HG02973 (cell line): ENCODE measurements at regions not wholly inside any gene's neighbourhood (a gene's known extent, or its start where the extent isn't known, plus 50 kb on each side); places are given as distances from the start of the nearest gene placed in this dataset.
"Not testable (repeated sequence)": the region's sequence is repeated elsewhere in the genome, so short reads cannot be mapped to it uniquely, and the experiment has no call there.

Experiments used
- ATAC-seq: cut with Tn5 transposase; IDR thresholded peaks from one replicate; pipeline ENCODE4 v1.9.1; 2021; ENCODE audit warnings: moderate library complexity; ENCODE audit not compliant: unreplicated experiment

GRCh38 chr2:167607211-167607610, 640.2 kb downstream of the STK39 start:
- ATAC-seq: no peak

- ATAC-seq: no peak
Observed at GRCh38 chr2:167602122-167602521, 645.3 kb downstream of the STK39 start.

GRCh38 chr2:167599219-167599618, 648.2 kb downstream of the STK39 start:
- no peak for ATAC-seq

- peak; percentile 97 for ATAC-seq
Observed at GRCh38 chr2:167595839-167596471, 651.4 kb downstream of the STK39 start.

GRCh38 chr2:167595021-167595420, 652.4 kb downstream of the STK39 start:
- ATAC-seq: no peak

- ATAC-seq: no peak
Observed at GRCh38 chr2:167592441-167592840, 655.0 kb downstream of the STK39 start.

- ATAC-seq: no peak
Observed at GRCh38 chr2:167582619-167583018, 664.8 kb downstream of the STK39 start.

- no peak for ATAC-seq
Observed at GRCh38 chr2:167581961-167582574, 665.3 kb downstream of the STK39 start.

- ATAC-seq: no peak
Observed at GRCh38 chr2:167579826-167580225, 667.6 kb downstream of the STK39 start.

- ATAC-seq: no peak
Observed at GRCh38 chr2:167575276-167575675, 672.1 kb downstream of the STK39 start.

GRCh38 chr2:167572883-167573619, 674.3 kb downstream of the STK39 start:
- ATAC-seq: no peak

- ATAC-seq: no peak
Observed at GRCh38 chr2:167570370-167570769, 677.0 kb downstream of the STK39 start.

GRCh38 chr2:167563885-167564619, 675.8 kb downstream of the XIRP2 start:
- ATAC-seq: not testable (repeated sequence)

- not testable (repeated sequence) for ATAC-seq
Observed at GRCh38 chr2:167558272-167558991, 670.2 kb downstream of the XIRP2 start.

GRCh38 chr2:167555098-167555720, 666.9 kb downstream of the XIRP2 start:
- ATAC-seq: no peak

- ATAC-seq: no peak
Observed at GRCh38 chr2:167553635-167554034, 665.4 kb downstream of the XIRP2 start.

- ATAC-seq: no peak
Observed at GRCh38 chr2:167551416-167551815, 663.1 kb downstream of the XIRP2 start.

- ATAC-seq: no peak
Observed at GRCh38 chr2:167550448-167550847, 662.2 kb downstream of the XIRP2 start.

- ATAC-seq: no peak
Observed at GRCh38 chr2:167548396-167548795, 660.1 kb downstream of the XIRP2 start.

- no peak for ATAC-seq
Observed at GRCh38 chr2:167544602-167545001, 656.3 kb downstream of the XIRP2 start.
